HG02571 (cell line): ENCODE measurements at regions not wholly inside any gene's neighbourhood (a gene's known extent, or its start where the extent isn't known, plus 50 kb on each side); places are given as distances from the start of the nearest gene placed in this dataset.
"Not testable (repeated sequence)": the region's sequence is repeated elsewhere in the genome, so short reads cannot be mapped to it uniquely, and the experiment has no call there.

Source experiments
- ATAC-seq: cut with Tn5 transposase; IDR thresholded peaks from one replicate; pipeline ENCODE4 v1.9.1; 2021; ENCODE audit warnings: mild to moderate bottlenecking, moderate library complexity; ENCODE audit not compliant: unreplicated experiment

GRCh38 chr21:35169574-35169973 is 120.5 kb upstream of the RUNX1 start:
- no peak for ATAC-seq

GRCh38 chr21:35168735-35169134 is 119.6 kb upstream of the RUNX1 start:
- ATAC-seq: no peak

- no peak for ATAC-seq
These were observed 115.9 kb upstream of the RUNX1 start for GRCh38 chr21:35164971-35165483.

GRCh38 chr21:35164380-35164779 is 115.3 kb upstream of the RUNX1 start:
- ATAC-seq: no peak

- no peak for ATAC-seq
These were observed 114.3 kb upstream of the RUNX1 start for GRCh38 chr21:35163411-35163810.

- ATAC-seq: no peak
These were observed 113.7 kb upstream of the RUNX1 start for GRCh38 chr21:35162831-35163230.

GRCh38 chr21:35159881-35160280 is 110.8 kb upstream of the RUNX1 start:
- ATAC-seq: no peak

GRCh38 chr21:35157374-35157773 is 108.3 kb upstream of the RUNX1 start:
- not testable (repeated sequence) for ATAC-seq

- ATAC-seq: no peak
These were observed 107.5 kb upstream of the RUNX1 start for GRCh38 chr21:35156293-35157278.

GRCh38 chr21:35154788-35155187 is 105.7 kb upstream of the RUNX1 start:
- ATAC-seq: no peak

- no peak for ATAC-seq
These were observed 104.6 kb upstream of the RUNX1 start for GRCh38 chr21:35153671-35154070.

GRCh38 chr21:35150562-35151226 is 101.6 kb upstream of the RUNX1 start:
- no peak for ATAC-seq

GRCh38 chr21:35149698-35150097 is 100.6 kb upstream of the RUNX1 start:
- ATAC-seq: no peak

GRCh38 chr21:35147439-35147838 is 98.3 kb upstream of the RUNX1 start:
- ATAC-seq: no peak

GRCh38 chr21:35145626-35146233 is 96.6 kb upstream of the RUNX1 start:
- ATAC-seq: no peak

GRCh38 chr21:35144978-35145377 is 95.9 kb upstream of the RUNX1 start:
- ATAC-seq: no peak

- no peak for ATAC-seq
These were observed 93.1 kb upstream of the RUNX1 start for GRCh38 chr21:35142036-35142815.

- ATAC-seq: no peak
These were observed 90.2 kb upstream of the RUNX1 start for GRCh38 chr21:35139382-35139715.

GRCh38 chr21:35138665-35139381 is 89.7 kb upstream of the RUNX1 start:
- ATAC-seq: no peak

GRCh38 chr21:35136586-35137219 is 87.6 kb upstream of the RUNX1 start:
- ATAC-seq: no peak
